ENCODE measurements at regions not wholly inside any gene's neighbourhood (a gene's known extent, or its start where the extent isn't known, plus 50 kb on each side); places are given as distances from the start of the nearest gene placed in this dataset.

- WGBS, 2 experiments (ENCODE audit: insufficient coverage in 2 of 2), result no CpG with 5 or more reads among the region's 4 CpGs
- H3K4me1 ChIP-seq (ENCODE audit: control insufficient read depth, insufficient read depth, low read length, poor library complexity, severe bottlenecking), result no peaks in the 10 kb centered on the region
- no peaks in the 10 kb centered on the region for H3K9me3 ChIP-seq (ENCODE audit: control insufficient read depth, low read length)
- no peak overlapping the region for H3K27ac ChIP-seq (ENCODE audit: low read depth, low read length, severe bottlenecking)
- no peaks in the 10 kb centered on the region for H3K36me3 ChIP-seq (ENCODE audit: control insufficient read depth, insufficient read depth, low read length)
- no peak overlapping the region for H3K4me3 ChIP-seq (ENCODE audit: extremely low read depth, insufficient read depth, low read length, poor library complexity, severe bottlenecking)
These were observed 1835.8 kb upstream of the TENM3 start for GRCh38 chr4:180407275-180407885.

- whole genome bisulfite sequencing, 2 experiments (ENCODE audit: insufficient coverage in 2 of 2), result 100% methylated on average over 1 to 2 of the region's 6 CpGs
- no peaks in the 10 kb centered on the region for H3K36me3 ChIP-seq (ENCODE audit: control insufficient read depth, insufficient read depth, low read length)
- H3K27ac ChIP-seq (ENCODE audit: low read depth, low read length, severe bottlenecking), result no peak overlapping the region
- H3K4me3 ChIP-seq (ENCODE audit: extremely low read depth, insufficient read depth, low read length, poor library complexity, severe bottlenecking), result no peak overlapping the region
- no peaks in the 10 kb centered on the region for H3K4me1 ChIP-seq (ENCODE audit: control insufficient read depth, insufficient read depth, low read length, poor library complexity, severe bottlenecking)
- H3K9me3 ChIP-seq (ENCODE audit: control insufficient read depth, low read length), result no peaks in the 10 kb centered on the region
These were observed 1824.2 kb upstream of the TENM3 start for GRCh38 chr4:180418819-180419531.

GRCh38 chr4:180422989-180423711 is 1820.1 kb upstream of the TENM3 start:
- WGBS, 2 experiments (ENCODE audit: insufficient coverage in 2 of 2), result 100% methylated on average over 1 of the region's 5 CpGs; no CpG with 5 or more reads in 1 of the 2 experiments
- Histone ChIP-seq H3K4me1 (ENCODE audit: control insufficient read depth, insufficient read depth, low read length, poor library complexity, severe bottlenecking) (no peaks in the 10 kb centered on the region), H3K27ac (ENCODE audit: low read depth, low read length, severe bottlenecking) (no peak overlapping the region), H3K4me3 (ENCODE audit: extremely low read depth, insufficient read depth, low read length, poor library complexity, severe bottlenecking) (no peak overlapping the region), H3K9me3 (ENCODE audit: control insufficient read depth, low read length) (no peaks in the 10 kb centered on the region), H3K36me3 (ENCODE audit: control insufficient read depth, insufficient read depth, low read length) (no peaks in the 10 kb centered on the region)

GRCh38 chr4:180423712-180424057 is 1819.5 kb upstream of the TENM3 start:
- no peak overlapping the region for H3K4me3 ChIP-seq (ENCODE audit: extremely low read depth, insufficient read depth, low read length, poor library complexity, severe bottlenecking)
- no peaks in the 10 kb centered on the region for H3K9me3 ChIP-seq (ENCODE audit: control insufficient read depth, low read length)
- no peaks in the 10 kb centered on the region for H3K36me3 ChIP-seq (ENCODE audit: control insufficient read depth, insufficient read depth, low read length)
- WGBS, 2 experiments (ENCODE audit: insufficient coverage in 2 of 2), result 87 to 100% methylated on average over 1 to 3 of the region's 4 CpGs
- H3K27ac ChIP-seq (ENCODE audit: low read depth, low read length, severe bottlenecking), result no peak overlapping the region
- H3K4me1 ChIP-seq (ENCODE audit: control insufficient read depth, insufficient read depth, low read length, poor library complexity, severe bottlenecking), result no peaks in the 10 kb centered on the region

- H3K27ac ChIP-seq (ENCODE audit: low read depth, low read length, severe bottlenecking), result no peak overlapping the region
- H3K36me3 ChIP-seq (ENCODE audit: control insufficient read depth, insufficient read depth, low read length), result no peaks in the 10 kb centered on the region
- no peak overlapping the region for H3K4me3 ChIP-seq (ENCODE audit: extremely low read depth, insufficient read depth, low read length, poor library complexity, severe bottlenecking)
- 94% methylated on average over 2 to 3 of the region's 3 CpGs for WGBS, 2 experiments (ENCODE audit: insufficient coverage in 2 of 2)
- H3K9me3 ChIP-seq (ENCODE audit: control insufficient read depth, low read length), result no peaks in the 10 kb centered on the region
- no peaks in the 10 kb centered on the region for H3K4me1 ChIP-seq (ENCODE audit: control insufficient read depth, insufficient read depth, low read length, poor library complexity, severe bottlenecking)
These were observed 1816.3 kb upstream of the TENM3 start for GRCh38 chr4:180426938-180427337.

GRCh38 chr4:180430283-180430682 is 1812.9 kb upstream of the TENM3 start:
- H3K36me3 ChIP-seq (ENCODE audit: control insufficient read depth, insufficient read depth, low read length), result no peaks in the 10 kb centered on the region
- H3K27ac ChIP-seq (ENCODE audit: low read depth, low read length, severe bottlenecking), result no peak overlapping the region
- WGBS, 2 experiments (ENCODE audit: insufficient coverage in 2 of 2), result 83 to 84% methylated on average over 3 to 5 of the region's 7 CpGs
- no peaks in the 10 kb centered on the region for H3K9me3 ChIP-seq (ENCODE audit: control insufficient read depth, low read length)
- H3K4me3 ChIP-seq (ENCODE audit: extremely low read depth, insufficient read depth, low read length, poor library complexity, severe bottlenecking), result no peak overlapping the region
- no peaks in the 10 kb centered on the region for H3K4me1 ChIP-seq (ENCODE audit: control insufficient read depth, insufficient read depth, low read length, poor library complexity, severe bottlenecking)

GRCh38 chr4:180434131-180434895 is 1808.9 kb upstream of the TENM3 start:
- no peaks in the 10 kb centered on the region for H3K9me3 ChIP-seq (ENCODE audit: control insufficient read depth, low read length)
- H3K36me3 ChIP-seq (ENCODE audit: control insufficient read depth, insufficient read depth, low read length), result no peaks in the 10 kb centered on the region
- WGBS, 2 experiments (ENCODE audit: insufficient coverage in 2 of 2), result no CpG with 5 or more reads among the region's 3 CpGs
- no peaks in the 10 kb centered on the region for H3K4me1 ChIP-seq (ENCODE audit: control insufficient read depth, insufficient read depth, low read length, poor library complexity, severe bottlenecking)
- H3K27ac ChIP-seq (ENCODE audit: low read depth, low read length, severe bottlenecking), result no peak overlapping the region
- no peak overlapping the region for H3K4me3 ChIP-seq (ENCODE audit: extremely low read depth, insufficient read depth, low read length, poor library complexity, severe bottlenecking)

- 100% methylated on average over 1 of the region's 1 CpG; no CpG with 5 or more reads in 1 of the 2 experiments for WGBS, 2 experiments (ENCODE audit: insufficient coverage in 2 of 2)
- no peaks in the 10 kb centered on the region for H3K36me3 ChIP-seq (ENCODE audit: control insufficient read depth, insufficient read depth, low read length)
These were observed 1806.8 kb upstream of the TENM3 start for GRCh38 chr4:180436361-180436760.

GRCh38 chr4:180437601-180438000 is 1805.6 kb upstream of the TENM3 start:
- no peak overlapping the region for H3K4me3 ChIP-seq (ENCODE audit: extremely low read depth, insufficient read depth, low read length, poor library complexity, severe bottlenecking)
- no peak overlapping the region for H3K27ac ChIP-seq (ENCODE audit: low read depth, low read length, severe bottlenecking)
- no peaks in the 10 kb centered on the region for H3K36me3 ChIP-seq (ENCODE audit: control insufficient read depth, insufficient read depth, low read length)
- WGBS, 2 experiments (ENCODE audit: insufficient coverage in 2 of 2), result 79 to 93% methylated on average over 3 to 4 of the region's 5 CpGs
- no peaks in the 10 kb centered on the region for H3K9me3 ChIP-seq (ENCODE audit: control insufficient read depth, low read length)
- no peaks in the 10 kb centered on the region for H3K4me1 ChIP-seq (ENCODE audit: control insufficient read depth, insufficient read depth, low read length, poor library complexity, severe bottlenecking)

More at GRCh38 chr4:180436361-180436760, 1806.8 kb upstream of the TENM3 start:
- Histone ChIP-seq H3K4me3 (ENCODE audit: extremely low read depth, insufficient read depth, low read length, poor library complexity, severe bottlenecking) (no peak overlapping the region), H3K27ac (ENCODE audit: low read depth, low read length, severe bottlenecking) (no peak overlapping the region), H3K9me3 (ENCODE audit: control insufficient read depth, low read length) (no peaks in the 10 kb centered on the region), H3K4me1 (ENCODE audit: control insufficient read depth, insufficient read depth, low read length, poor library complexity, severe bottlenecking) (no peaks in the 10 kb centered on the region)

GRCh38 chr4:180448306-180448705 is 1794.9 kb upstream of the TENM3 start:
- Histone ChIP-seq H3K36me3 (ENCODE audit: control insufficient read depth, insufficient read depth, low read length) (no peaks in the 10 kb centered on the region), H3K4me3 (ENCODE audit: extremely low read depth, insufficient read depth, low read length, poor library complexity, severe bottlenecking) (no peak overlapping the region), H3K4me1 (ENCODE audit: control insufficient read depth, insufficient read depth, low read length, poor library complexity, severe bottlenecking) (no peaks in the 10 kb centered on the region), H3K27ac (ENCODE audit: low read depth, low read length, severe bottlenecking) (no peak overlapping the region), H3K9me3 (ENCODE audit: control insufficient read depth, low read length) (no peaks in the 10 kb centered on the region)
- WGBS, 2 experiments (ENCODE audit: insufficient coverage in 2 of 2), result no CpG with 5 or more reads among the region's 1 CpG

All from mesodermal cell (in vitro differentiated cells).